Prostate gland (tissue), 2 donors: ENCODE measurements at regions not wholly inside any gene's neighbourhood (a gene's known extent, or its start where the extent isn't known, plus 50 kb on each side); places are given as distances from the start of the nearest gene placed in this dataset.

Experiments
- CTCF ChIP-seq, 4 experiments: fragments of 200-600 bp in 2 of 4; fragments of 450-650 bp in 2 of 4; sonication (generic) in 2 of 4; IDR thresholded peaks; 1 replicate in 3 of 4; 2 replicates in 1 of 4; pipeline ENCODE4 v1.5.1; 2016 to 2019; ENCODE audit warnings: antibody characterized with exemption in 4 of 4, mild to moderate bottlenecking in 2 of 4, moderate library complexity in 2 of 4
- POLR2A ChIP-seq: fragments of 450-650 bp; IDR thresholded peaks from one replicate; pipeline ENCODE4 v1.6.1; 2016; ENCODE audit warnings: antibody characterized with exemption, mild to moderate bottlenecking
- POLR2AphosphoS5 ChIP-seq: sonication (generic); formaldehyde crosslinking; IDR thresholded peaks from one replicate; pipeline ENCODE4 v1.6.1; 2017; ENCODE audit warnings: antibody characterized with exemption

GRCh38 chr3:168442502-168442901, 346.8 kb upstream of the GOLIM4 start:
- TF ChIP-seq POLR2A (no peak), CTCF (IDR thresholded peaks at IDR 0.05) (no peak), POLR2AphosphoS5 (no peak)
